HG03025 (cell line): ENCODE measurements at regions not wholly inside any gene's neighbourhood (a gene's known extent, or its start where the extent isn't known, plus 50 kb on each side); places are given as distances from the start of the nearest gene placed in this dataset.
"Not testable (repeated sequence)": the region's sequence is repeated elsewhere in the genome, so short reads cannot be mapped to it uniquely, and the experiment has no call there.

Experiments
- ATAC-seq: cut with Tn5 transposase; IDR thresholded peaks from one replicate; pipeline ENCODE4 v1.9.1; 2021; ENCODE audit warnings: mild to moderate bottlenecking, moderate library complexity; ENCODE audit not compliant: unreplicated experiment, low FRiP score

GRCh38 chr21:28877318-28877884 is 115.3 kb downstream of the LTN1 start:
- no peak for ATAC-seq

DNA sequence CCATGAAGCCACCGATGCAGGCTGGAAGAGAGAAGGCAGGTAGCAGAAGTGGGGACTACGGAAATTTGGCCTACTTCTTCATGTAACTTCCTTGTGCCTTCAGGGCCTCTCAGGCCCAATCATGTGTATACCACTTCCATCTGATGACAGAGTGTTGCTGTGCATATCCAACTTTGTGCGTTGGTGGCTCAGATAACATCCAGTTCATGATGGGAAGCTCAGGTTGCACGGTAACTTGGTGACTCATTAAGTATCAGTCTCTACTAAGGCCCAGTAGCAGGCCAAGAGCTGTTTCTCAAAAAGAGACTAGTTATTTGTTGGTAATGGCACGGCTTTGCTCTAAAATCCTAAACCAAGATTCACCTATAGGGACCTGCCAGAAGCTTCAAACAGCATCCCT is 117.6 kb downstream of the LTN1 start:
- ATAC-seq: no peak

DNA sequence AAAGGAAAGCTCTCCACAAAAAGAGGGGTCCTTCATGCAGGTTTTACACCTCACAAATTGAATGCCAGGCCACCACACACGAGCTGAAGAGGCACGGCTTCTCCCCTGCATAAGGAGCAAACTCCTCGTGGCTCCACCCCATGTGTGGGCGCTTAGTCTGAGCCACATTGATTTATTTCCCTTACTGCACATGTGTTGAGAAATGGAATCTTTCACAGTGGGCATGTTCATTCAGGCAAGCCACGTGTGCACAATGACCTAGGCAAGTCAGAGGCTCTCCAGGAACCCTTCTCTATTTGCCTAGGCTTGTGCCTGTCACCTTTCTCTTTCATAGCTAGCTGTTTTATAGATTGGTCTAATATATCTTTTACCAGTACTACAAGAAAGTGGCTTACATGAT is 120.5 kb downstream of the LTN1 start:
- no peak for ATAC-seq

DNA sequence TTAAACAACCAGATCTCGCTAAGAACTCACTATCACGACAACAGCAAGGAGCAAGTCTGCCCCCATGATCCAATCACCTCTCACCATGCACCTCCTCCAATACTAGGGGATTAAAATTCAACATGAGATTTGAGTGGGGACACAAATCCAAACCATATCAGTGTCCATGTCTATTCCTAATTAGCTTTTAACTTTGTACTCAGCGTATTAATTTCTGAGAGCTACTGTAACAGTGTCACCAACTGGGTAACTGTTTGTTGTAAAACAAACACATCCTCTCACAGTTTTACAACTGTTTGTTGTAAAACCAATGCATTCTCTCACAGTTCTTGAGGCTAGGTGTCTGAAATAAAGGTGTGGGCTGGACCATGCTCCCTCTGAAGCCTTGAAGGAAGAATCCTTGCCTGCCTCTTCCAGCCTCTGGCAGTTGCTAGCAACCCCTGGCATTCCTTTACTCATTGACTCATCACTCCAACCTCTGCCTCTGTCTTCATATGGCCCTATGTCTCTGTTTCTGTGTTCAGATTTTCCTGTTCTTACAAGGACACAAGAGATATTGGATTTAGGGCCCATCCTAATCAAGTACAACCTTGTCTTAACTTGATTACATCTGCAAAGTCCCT is 121.2 kb downstream of the LTN1 start:
- no peak for ATAC-seq

DNA sequence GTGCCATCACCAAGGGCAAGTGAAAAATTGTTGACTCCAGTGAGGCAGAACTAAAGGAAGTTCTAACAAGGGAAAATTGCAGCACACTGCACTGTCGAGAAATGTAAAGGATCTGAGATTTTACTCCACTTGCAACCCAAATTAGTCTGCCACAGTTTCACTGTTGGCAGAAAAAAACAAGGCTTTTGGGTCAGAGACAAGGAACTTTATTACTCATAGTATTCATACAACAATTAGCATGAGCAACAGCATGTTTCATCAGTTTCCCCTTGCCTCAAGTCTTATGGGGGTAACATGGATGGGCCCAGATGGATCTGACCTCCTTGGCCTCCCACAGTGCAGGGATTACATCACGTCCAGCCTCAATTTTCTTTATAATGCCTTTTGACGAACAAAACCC is 125.3 kb downstream of the LTN1 start:
- ATAC-seq: no peak

- no peak for ATAC-seq
These were observed 127.0 kb downstream of the LTN1 start for GRCh38 chr21:28865488-28866186.

- ATAC-seq: no peak
These were observed 134.3 kb downstream of the LTN1 start for GRCh38 chr21:28858424-28858823.

DNA sequence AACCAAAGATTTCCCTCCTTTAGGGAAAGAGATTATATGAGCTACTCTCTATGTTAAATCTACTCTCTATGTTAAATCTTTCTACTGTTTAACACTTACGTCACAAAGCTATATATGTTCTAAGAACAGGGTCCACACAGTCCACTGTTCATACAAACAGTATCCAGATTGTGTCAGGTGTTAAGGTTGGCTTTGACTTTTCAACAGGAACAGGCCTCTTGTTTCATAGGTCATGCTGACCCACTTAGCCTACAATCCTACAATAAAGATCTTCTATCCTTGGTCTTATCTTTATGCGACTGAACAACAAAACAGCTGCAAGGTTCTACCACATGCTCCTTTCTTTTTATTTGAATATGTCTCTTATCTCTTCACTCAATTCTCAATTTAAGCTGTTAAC is 134.9 kb downstream of the LTN1 start:
- no peak for ATAC-seq

- no peak for ATAC-seq
These were observed 136.0 kb downstream of the LTN1 start for GRCh38 chr21:28856588-28857250.

DNA sequence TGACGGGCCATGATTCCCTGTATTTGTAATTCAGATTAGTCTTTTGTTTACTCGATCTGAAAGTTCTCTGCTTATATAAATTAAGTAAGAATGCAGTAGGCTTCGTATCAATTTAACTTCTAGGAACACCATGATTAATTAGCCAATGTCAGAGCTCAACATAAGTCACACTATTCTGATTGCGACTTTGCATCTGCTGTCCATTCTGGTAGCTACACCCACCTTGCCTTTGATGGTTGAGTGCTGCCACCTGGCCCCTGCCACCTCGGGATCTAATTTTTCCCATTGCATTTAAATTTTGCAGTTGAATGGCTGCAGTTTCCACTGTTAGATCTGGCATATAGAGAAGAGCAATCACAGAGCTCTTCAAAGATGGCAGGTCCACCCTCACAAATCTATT is 140.0 kb downstream of the LTN1 start:
- ATAC-seq: no peak

- ATAC-seq: no peak
These were observed 141.0 kb downstream of the LTN1 start for GRCh38 chr21:28851645-28852044.

DNA sequence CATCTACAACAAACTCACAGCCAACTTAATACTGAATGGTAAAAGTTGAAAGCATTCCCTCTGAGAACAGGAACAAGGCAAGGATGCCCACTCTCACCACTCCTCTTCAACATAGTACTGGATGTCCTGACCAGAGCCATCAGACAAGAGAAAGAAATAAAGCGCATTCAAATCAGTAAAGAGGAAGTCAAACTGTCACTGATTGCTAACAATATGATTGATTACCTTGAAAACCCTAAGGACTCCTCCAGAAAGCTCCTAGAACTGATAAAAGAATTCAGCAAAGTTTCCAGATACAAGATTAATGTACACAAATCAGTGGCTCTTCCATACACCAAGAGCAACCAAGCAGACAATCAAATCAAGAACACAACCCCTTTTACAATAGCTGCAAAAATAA is 153.4 kb downstream of the LTN1 start:
- not testable (repeated sequence) for ATAC-seq

- not testable (repeated sequence) for ATAC-seq
These were observed 155.3 kb downstream of the LTN1 start for GRCh38 chr21:28837426-28837825.

DNA sequence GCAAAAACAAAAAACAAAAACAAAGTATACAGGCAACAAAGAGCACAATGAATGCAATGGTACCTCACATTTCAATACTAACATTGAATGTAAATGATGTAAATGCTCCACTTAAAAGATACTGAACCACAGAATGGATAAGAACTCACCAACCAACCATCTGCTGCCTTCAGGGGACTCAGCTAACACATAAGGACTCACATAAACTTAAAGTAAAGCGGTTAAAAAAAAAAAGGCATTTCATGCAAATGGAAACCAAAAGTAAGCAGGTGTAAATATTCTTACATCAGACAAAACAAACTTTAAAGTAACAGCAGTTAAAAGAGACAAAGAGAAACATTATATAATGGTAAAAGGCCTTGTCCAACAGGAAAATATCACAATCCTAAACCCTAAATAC is 156.1 kb downstream of the LTN1 start:
- not testable (repeated sequence) for ATAC-seq

DNA sequence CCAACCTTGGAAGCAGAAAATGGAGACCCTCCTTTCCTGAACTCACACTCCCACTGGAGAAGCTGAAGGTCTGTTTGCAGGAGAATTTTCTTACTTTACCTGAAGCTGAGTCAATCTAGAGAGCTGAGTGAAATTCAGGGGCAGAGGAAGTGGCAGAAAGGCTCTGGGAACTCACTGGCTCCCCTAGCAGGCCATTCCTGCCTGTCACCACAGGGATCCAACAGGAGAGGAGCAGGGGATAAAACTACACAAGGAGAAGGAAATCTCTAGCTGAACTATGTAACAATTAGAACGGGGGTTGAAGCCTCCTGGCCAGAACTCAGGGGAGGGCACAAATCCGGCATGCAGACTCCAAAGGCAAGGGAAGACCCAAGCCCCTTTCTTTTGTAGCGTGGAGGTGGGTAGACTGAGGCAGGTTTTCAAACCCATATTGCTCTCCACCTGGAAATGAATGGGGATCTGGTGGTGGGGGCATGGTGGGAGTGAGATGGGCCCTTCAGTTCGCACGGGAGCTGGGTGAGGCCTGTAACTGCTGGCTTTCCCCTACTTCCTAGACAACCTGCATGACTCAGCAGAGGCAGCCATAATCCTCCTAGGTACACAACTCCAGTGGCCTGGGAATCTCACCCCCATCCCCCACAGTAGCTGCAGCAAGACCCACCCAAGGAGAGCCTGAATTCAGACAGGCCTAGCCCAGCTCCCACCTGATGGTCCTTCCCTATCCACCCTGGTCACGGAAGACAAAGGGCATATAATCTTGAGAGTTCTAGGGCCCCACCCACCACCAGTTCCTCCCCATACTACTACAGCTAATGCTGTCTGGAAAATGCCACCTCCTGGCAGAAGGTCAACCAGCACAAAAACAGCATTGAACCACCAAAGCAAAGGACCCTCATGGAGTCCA is 158.1 kb downstream of the LTN1 start:
- ATAC-seq: no peak

DNA sequence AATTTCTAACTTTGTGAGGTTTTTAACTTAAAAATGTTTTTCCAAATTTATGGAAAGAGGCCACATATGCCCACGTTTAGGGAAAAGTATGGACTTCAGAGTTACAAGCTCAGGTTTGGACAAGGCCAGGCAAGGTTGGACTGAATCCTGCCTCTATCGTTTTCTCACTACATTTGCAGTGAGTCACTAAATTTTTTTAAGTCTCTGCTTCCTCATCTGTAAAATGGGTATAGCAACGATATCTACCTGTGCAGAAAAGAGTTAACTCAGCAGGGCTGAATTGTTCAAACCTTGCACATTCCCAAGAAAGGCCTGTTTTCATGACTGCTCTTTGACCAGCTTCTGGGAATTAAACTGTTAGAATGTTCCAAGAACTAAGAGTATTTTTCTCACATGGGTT is 159.1 kb downstream of the LTN1 start:
- ATAC-seq: no peak

- no peak for ATAC-seq
These were observed 159.5 kb downstream of the LTN1 start for GRCh38 chr21:28833182-28833581.

DNA sequence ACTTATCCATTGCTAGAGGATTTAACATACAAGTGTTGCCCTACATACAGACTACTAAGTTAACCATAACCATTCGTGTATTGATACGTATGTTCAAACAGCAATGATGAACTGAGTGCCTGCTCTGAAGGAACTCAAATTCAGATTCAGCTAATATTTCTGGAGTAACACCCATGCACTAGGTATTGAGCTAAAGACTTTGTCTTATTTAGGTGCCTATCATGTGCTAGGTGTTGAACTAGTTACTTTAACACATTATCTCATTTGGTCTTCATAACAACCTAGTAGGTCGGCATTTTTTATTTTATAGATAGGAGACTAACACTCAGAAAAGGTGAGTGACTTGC is 160.0 kb downstream of the LTN1 start:
- ATAC-seq: no peak

DNA sequence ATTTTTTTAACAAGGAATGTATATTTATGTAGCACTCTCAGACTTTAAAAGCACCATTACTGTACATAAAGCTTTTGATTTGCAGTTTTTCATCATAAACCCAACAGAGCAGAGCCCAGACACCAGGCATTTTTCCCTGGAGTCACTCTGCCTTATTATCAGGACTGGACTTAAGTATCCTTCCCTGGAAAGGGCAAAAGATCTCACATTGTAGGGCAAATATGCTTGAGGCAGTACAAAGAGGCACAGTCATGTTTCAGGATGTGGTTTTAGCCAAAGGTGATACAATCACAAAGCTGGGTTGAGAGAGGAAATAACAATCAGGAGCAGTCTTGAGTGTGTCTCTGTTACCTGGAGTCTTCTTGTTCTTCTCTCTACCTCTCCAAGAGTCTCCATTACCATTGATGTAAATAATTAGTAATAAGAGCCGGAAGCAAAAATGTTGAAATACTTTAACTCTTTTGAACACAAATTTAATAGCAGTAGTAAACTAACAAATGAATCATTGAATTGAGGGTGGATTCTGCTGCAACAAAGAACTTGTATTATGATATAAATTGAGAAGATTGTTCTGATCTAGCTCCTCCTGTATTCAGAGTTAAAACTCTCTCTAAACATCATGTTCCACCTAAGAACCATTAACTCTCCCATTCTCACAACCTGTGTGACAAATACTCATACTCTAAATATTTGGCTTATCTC is 160.5 kb downstream of the LTN1 start:
- no peak for ATAC-seq

DNA sequence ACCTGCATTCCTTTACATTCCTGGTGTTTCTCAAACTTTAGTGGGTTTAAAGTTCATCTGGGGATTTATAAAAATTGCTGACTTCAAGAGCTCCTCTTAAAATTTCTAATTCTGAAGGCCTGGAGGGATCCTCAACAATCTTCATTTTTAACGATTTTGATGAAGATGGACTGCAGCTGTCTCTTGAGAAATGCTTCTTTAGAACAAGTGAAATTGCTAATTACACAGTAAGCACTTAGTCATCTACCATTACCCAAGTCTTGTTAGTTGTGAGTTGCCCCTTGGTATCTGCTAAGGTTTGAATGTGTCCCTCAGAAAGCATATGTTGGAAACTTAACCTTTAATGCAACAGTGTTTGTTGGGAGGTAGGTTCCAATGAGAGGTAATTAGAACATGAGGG is 163.7 kb downstream of the LTN1 start:
- ATAC-seq: no peak
